Stimulated activated CD4-positive, alpha-beta T cell treated with anti-CD3 and anti-CD28 coated beads, Interleukin-4, amount 100 ng/mL, for 1 hour (primary cell): ENCODE measurements at regions not wholly inside any gene's neighbourhood (a gene's known extent, or its start where the extent isn't known, plus 50 kb on each side); places are given as distances from the start of the nearest gene placed in this dataset.

Experiments
- DNase-seq: peaks from one replicate; pipeline ENCODE4 v3.0.0-alpha.2; 2020

GRCh38 chr9:119802621-119803020, 433.4 kb upstream of the BRINP1 start:
- DNase-seq, result no peak

GRCh38 chr9:119802133-119802532, 432.9 kb upstream of the BRINP1 start:
- no peak for DNase-seq

- no peak for DNase-seq
Observed at GRCh38 chr9:119801311-119801710, 432.1 kb upstream of the BRINP1 start.

- no peak for DNase-seq
Observed at GRCh38 chr9:119795395-119795794, 426.2 kb upstream of the BRINP1 start.

GRCh38 chr9:119794836-119795235, 425.6 kb upstream of the BRINP1 start:
- DNase-seq, result no peak

- DNase-seq, result no peak
Observed at GRCh38 chr9:119793218-119793617, 424.0 kb upstream of the BRINP1 start.

GRCh38 chr9:119792242-119792641, 423.0 kb upstream of the BRINP1 start:
- DNase-seq, result no peak

GRCh38 chr9:119789987-119790386, 420.8 kb upstream of the BRINP1 start:
- no peak for DNase-seq

GRCh38 chr9:119788921-119789320, 419.7 kb upstream of the BRINP1 start:
- DNase-seq, result no peak

- no peak for DNase-seq
Observed at GRCh38 chr9:119781886-119782285, 412.7 kb upstream of the BRINP1 start.

- no peak for DNase-seq
Observed at GRCh38 chr9:119775410-119775809, 406.2 kb upstream of the BRINP1 start.

- no peak for DNase-seq
Observed at GRCh38 chr9:119773823-119774222, 404.6 kb upstream of the BRINP1 start.

GRCh38 chr9:119771341-119771740, 402.1 kb upstream of the BRINP1 start:
- DNase-seq, result no peak

- no peak for DNase-seq
Observed at GRCh38 chr9:119768266-119768665, 399.0 kb upstream of the BRINP1 start.

GRCh38 chr9:119765632-119766175, 396.5 kb upstream of the BRINP1 start:
- no peak for DNase-seq

GRCh38 chr9:119763260-119763659, 394.0 kb upstream of the BRINP1 start:
- no peak for DNase-seq

- no peak for DNase-seq
Observed at GRCh38 chr9:119761812-119762211, 392.6 kb upstream of the BRINP1 start.

GRCh38 chr9:119758990-119759389, 389.8 kb upstream of the BRINP1 start:
- no peak for DNase-seq

- no peak for DNase-seq
Observed at GRCh38 chr9:119758241-119758640, 389.0 kb upstream of the BRINP1 start.

GRCh38 chr9:119739476-119739875, 370.2 kb upstream of the BRINP1 start:
- DNase-seq, result no peak

GRCh38 chr9:119736491-119737454, 367.5 kb upstream of the BRINP1 start:
- no peak for DNase-seq

- DNase-seq, result no peak
Observed at GRCh38 chr9:119727988-119728387, 358.8 kb upstream of the BRINP1 start.

- DNase-seq, result no peak
Observed at GRCh38 chr9:119726035-119726434, 356.8 kb upstream of the BRINP1 start.

GRCh38 chr9:119722384-119722783, 353.1 kb upstream of the BRINP1 start:
- no peak for DNase-seq

GRCh38 chr9:119712325-119712724, 343.1 kb upstream of the BRINP1 start:
- DNase-seq, result no peak
